ENCODE measurements at regions not wholly inside any gene's neighbourhood (a gene's known extent, or its start where the extent isn't known, plus 50 kb on each side); places are given as distances from the start of the nearest gene placed in this dataset.
A peak's percentile ranks its signal among the peaks of the same experiment; 100 is the strongest.
"Not testable (repeated sequence)": the region's sequence is repeated elsewhere in the genome, so short reads cannot be mapped to it uniquely, and the experiment has no call there.

GRCh38 chr3:198149904-198150303 lies 189.9 kb downstream of the LMLN start:
- DNase-seq, result not testable (repeated sequence)

GRCh38 chr3:198151867-198152266 lies 191.8 kb downstream of the LMLN start:
- not testable (repeated sequence) for DNase-seq

DNA sequence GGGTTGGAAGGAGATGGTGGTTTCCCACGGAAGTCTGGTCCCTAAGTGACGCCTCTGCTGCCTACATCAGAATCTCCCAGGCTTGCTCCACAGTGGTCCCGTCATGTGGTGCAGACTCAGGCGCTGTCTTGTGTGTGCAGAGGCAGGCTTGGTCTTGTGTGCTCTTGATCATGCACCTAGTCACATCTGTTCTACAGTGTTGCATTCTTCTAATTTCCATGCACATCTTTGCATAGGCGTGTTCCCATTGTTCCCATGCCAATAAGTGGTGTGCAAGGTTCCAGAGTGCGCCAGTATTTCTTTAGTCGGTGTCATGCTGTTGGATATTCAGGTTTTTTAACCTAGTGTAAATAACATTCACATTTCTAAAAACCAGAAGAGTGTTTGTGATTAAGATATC lies 195.8 kb downstream of the LMLN start:
- not testable (repeated sequence) for DNase-seq

- DNase-seq, result not testable (repeated sequence)
Measured at GRCh38 chr3:198157231-198157868, 197.3 kb downstream of the LMLN start.

DNA sequence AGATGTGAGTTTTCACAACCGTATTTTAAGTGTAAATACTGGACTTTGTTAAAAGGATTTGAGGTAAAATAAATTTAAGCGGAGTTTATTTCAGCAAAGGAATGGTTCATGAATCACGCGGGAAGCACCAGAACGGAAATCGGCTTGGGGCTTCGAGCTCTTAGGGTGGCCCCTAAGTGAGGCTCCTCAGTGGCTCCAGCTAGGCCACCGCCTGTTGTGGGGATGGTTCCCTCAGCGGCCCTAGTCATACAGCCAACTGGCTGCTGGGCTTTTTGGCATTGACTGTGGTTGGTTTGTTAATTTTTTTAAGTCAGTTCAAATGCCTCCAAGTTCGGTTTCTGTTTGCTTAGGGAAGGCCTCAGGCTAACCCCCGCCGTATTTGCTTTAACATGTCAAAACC lies 198.0 kb downstream of the LMLN start:
- not testable (repeated sequence) for DNase-seq

GRCh38 chr3:198167339-198168039 lies 207.5 kb downstream of the LMLN start:
- DNase-seq, result peak; percentile 77

- not testable (repeated sequence) for DNase-seq
Measured at GRCh38 chr3:198170781-198171180, 210.8 kb downstream of the LMLN start.

DNA sequence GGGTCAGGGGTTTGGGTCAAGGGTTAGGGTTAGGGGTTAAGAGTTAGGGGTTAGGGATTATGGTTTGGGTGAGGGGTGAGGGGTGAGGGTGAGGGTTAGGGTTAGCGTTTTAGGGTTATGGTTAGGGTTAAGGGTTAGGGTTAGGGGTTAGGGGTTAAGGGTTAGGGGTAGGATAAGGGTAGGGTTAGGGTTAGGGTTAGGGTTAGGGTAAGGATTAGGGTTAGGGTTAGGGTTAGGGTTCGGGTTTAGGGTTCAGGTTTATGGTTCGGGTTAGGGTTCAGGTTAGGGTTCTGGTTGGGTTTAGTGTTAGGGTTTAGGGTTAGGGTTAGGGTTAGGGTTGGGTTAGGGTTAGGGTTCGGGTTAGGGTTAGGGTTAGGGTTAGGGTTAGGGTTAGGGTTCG lies 213.1 kb downstream of the LMLN start:
- DNase-seq, result not testable (repeated sequence)

GRCh38 chr3:198173929-198174574 lies 214.0 kb downstream of the LMLN start:
- DNase-seq, result not testable (repeated sequence)
